ENCODE measurements at regions not wholly inside any gene's neighbourhood (a gene's known extent, or its start where the extent isn't known, plus 50 kb on each side); places are given as distances from the start of the nearest gene placed in this dataset.
"Not testable (repeated sequence)": the region's sequence is repeated elsewhere in the genome, so short reads cannot be mapped to it uniquely, and the experiment has no call there.

DNA sequence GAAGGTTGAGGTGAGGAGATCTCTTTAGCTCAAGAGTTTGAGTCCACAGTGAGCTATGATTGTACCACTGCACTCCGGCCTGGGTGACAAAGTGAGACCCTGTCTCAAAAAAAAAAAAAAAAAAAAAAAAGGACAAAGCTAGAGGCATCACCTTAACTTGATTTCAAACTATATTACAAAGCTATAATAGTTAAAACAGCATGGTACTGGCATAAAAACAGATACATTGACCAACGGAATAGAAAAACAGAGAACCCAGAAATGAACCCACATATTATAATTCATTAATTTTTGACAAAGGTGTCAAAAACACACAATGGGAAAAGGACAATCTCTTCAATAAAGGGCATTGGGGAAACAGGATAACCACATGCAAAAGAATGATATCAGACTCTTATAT, 50.8 kb upstream of the MBOAT1 start:
- DNase-seq (ENCODE audit: low read depth) = no peak

DNA sequence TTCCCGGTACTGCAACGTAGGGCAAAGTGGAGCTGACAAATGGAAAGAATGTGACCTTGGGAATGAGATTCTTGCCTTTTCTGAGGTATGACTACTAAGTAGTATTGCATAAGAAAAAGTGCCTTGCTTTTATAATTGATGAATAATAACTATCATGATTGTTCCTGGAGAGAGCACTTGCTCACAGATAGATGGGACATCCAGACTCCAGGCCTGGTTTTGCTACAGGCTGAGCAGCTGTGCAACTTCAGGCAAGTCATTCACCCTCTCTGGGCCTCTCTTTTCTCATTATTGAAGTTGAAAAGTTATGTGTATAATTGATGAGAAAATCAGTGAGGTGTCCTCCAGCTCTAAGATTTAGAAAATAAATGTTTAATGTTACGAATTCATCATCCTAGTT, 53.6 kb upstream of the MBOAT1 start:
- DNase-seq (ENCODE audit: low read depth) = no peak

DNA sequence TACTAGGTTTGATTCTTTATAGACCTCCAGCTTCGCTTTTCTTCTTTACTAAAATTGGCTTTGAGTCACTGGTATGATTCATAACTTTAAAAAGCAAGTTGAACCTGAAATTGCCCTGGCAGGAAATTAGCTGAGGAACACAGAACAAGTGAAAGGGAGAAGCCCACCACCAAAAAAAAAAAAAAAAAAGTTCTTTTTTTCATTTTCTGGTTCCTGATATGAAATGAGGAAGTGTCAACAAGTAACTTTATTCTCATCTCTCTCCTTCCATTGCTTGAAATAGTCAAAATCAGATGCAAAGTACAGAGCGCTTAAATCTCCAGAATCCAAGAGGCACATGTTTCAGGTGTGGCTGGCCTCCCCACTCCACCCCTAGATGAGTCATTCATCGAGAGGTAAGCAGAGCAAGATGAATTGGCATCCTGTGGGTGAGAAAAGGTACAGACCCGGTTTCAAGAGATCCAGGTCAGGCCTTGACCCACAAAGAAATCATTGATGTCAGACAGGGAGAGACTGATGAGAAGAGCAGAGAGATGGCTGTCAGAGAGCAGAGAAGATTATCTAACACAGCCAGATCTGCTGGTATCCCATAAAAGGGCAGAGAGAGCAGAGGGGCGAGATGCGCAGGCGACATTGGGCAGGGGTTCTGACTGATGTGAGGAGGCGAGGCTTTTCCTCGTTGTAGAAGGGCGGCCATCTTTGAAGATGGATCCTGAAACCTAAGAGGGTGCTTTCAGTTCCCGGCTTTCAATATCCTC, 54.8 kb upstream of the MBOAT1 start:
- DNase-seq (ENCODE audit: low read depth) = no peak

DNA sequence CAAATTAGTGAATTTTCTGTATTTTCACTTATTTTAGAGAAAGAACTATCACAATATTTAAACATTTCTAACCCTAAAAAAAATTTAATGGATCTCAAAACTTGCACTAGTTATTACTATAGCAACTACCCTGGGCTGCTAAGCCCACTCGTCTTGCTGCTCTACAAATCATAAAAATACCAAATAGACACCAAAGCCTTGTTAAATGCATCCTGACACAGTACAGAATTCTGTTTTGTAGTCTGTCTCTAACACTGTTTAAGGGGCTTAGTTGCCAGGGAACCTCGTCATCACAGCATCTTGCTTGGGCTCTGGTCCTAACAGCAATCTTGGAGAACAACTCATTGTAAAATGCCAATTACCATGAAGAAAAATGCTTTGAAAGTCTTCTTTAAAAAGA, 56.9 kb upstream of the MBOAT1 start:
- no peak for DNase-seq (ENCODE audit: low read depth)

DNA sequence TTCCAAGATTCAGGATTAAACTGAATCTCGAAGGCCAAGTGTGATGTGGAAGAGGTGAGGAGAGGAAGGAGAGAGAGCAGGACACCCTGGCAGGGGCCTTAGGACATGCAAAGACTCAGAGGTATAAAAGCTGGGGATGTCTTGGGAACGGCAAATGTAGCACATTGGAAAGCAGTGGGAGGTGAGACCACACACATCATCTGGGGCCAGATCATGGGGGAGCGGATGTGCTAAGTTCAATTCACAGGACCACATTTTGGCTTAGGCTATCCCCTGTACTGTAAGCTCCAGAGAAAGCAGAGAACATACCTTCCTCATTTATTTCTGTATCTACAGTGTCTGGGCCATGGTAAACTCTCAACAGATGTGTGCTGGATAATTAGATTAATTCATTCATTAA, 59.5 kb upstream of the MBOAT1 start:
- DNase-seq (ENCODE audit: low read depth) = no peak

DNA sequence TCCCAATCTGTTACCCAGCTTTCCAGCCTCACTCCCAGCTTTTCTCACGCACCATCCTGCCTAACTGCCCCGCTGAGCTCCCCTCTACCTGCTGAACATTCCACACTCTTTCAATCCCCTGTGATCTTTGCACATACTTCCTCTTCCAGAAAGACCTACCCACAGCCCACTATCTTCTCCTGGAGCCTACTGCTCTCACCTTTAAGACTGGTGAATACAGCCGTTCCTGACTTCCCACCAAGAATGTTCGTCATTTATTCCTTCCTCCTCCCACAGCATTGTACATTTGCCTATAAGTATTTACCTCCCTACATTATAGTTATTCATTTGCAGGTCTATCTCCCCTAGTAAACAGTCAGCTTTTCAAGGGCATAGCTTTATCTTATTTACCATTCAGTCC, 61.9 kb upstream of the MBOAT1 start:
- DNase-seq (ENCODE audit: low read depth) = no peak

DNA sequence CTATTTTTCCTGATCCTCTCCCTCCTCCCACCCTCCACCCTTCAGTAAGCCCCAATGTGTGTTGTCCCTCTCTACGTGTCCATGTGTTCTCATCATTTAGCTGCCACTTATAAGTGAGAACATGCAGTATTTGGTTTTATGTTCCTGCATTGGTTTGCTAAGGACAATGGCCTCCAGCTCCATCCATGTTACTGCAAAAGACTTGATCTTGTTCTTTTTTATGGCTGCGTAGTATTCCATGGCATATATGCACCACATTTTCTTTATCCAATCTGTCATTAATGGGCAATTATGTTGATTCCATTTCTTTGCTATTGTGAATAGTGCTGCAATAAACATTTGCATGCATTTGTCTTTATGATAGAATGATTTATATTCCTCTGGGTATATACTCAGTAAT, 63.6 kb upstream of the MBOAT1 start:
- DNase-seq (ENCODE audit: low read depth) = not testable (repeated sequence)

DNA sequence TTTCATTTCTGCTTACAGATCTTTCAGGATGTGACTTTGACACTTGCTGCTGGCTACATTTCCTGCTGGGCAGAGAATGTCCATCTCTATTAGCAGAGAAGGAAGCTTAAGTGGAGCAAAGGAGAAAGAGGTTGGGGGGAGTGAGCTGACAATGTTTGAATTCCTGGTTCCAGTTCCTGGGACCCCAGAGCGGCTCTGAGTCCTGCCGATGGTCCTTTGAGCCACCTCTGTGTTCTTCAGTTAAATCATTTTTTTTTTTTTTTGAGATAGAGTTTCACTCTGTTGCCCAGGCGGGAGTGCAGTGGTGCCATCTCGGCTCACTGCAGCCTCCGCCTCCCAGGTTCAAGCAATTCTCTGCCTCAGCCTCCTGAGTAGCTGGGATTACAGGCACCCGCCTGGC, 65.5 kb upstream of the MBOAT1 start:
- DNase-seq (ENCODE audit: low read depth) = not testable (repeated sequence)

DNA sequence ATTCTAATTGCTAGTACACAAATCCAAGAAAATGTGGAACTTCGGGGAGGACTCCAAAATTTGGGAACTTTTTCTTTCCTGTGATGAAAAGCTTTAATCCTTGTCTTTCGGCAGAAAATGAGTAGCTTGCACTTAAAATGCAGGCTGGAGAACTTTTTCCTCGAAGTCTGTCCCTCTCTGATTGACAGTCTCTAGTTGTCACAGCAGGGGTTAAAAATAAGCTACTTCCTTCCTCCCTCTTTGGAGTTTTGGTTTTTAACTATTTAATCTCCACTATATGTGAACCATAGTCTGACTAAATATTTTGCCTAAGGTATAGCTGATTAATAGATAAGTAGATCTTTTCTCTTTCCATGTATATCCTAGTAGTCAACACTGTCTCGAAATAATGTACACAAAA, 66.8 kb upstream of the MBOAT1 start:
- DNase-seq (ENCODE audit: low read depth) = no peak

DNA sequence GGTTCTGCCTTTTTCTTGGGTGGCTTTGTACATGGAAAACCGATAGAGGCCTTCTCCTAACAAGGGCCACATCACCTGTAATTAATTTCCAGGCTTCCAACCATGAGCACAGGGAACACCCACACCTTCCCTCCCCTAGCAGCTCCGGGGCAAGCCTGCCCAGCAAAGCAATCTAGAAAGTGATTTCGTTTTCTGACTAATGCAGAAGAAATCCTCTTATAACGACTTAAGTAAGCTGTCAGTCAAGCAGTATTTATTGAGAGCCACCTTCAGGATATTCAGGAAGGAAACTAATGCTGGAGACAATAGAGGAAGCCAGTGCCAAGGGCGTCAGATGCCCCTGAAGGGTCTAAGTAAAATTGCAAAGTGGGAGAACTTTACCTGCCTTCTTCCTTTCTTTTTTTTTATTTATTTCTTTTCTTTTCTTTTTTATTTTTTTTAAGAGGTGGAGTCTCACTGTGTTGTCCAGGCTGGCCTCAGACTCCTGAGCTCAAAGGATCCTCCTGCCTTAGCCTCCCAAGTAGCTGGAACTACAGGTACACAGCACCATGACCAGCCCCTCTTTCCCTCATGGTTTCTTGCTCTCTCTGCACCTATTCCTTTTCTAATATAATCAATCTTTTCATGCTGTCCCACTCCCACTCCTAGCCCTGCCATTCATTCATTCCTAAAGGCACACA, 67.5 kb upstream of the MBOAT1 start:
- no peak for DNase-seq (ENCODE audit: low read depth)

DNA sequence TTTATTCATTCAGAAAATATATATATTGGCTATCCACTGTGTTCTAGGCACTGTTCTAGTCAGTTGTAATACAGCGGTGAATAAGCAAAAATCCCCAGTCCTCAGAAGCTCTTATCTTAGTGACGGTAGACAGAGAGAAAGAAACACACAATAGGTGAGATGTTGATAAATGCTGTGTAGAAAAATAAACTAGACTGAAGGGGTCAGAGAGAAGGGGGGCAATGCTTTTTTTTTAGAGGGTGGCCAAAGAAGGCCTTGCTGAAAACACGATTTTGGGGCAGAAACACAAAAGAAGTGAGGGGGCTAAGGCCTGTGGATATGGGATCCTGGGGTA, 68.0 kb upstream of the MBOAT1 start:
- no peak for DNase-seq (ENCODE audit: low read depth)

DNA sequence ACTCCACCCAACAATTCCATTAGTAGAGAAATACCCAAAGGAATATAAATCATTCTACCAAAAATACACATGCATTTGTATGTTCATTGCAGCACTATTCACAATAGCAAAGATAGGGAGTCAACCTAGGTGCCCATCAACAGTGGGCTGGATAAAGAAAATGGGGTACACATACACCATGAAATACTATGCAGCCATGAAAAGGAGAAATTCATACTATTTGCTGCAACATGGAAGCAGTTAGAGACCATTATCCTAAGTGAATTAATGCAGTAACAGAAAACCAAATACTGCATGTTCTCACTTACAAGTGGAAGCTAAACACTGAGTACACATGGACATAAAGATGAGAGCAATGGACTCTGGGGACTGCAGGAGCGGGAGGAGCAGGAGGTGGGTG, 72.4 kb upstream of the MBOAT1 start:
- no peak for DNase-seq (ENCODE audit: low read depth)

DNA sequence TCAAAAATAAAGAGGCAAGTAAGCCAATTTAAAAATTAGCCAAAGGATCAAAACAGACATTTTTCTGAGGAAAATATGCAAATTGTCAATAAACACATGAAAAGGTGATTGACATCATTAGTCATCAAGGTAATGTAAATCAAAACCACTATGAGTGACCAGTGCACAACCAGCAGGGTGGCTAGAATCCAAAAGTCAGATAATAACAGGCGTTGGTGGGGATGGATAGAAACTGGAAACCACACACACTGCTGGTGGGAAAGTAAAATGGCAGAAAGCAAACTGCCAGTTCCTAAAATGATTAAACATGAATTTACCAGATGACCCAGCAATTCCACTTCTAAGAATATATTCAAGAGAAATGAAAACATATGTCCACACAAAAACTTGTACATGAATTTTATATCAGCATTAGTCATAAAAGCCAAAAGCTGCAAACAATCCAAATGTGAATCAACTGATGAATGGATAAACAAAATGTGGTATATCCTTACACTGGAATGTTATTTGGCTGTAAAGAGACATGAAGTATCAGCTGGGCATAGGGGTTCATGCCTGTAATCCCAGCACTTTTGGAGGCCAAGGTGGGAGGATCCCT, 74.8 kb upstream of the MBOAT1 start:
- no peak for DNase-seq (ENCODE audit: low read depth)

DNA sequence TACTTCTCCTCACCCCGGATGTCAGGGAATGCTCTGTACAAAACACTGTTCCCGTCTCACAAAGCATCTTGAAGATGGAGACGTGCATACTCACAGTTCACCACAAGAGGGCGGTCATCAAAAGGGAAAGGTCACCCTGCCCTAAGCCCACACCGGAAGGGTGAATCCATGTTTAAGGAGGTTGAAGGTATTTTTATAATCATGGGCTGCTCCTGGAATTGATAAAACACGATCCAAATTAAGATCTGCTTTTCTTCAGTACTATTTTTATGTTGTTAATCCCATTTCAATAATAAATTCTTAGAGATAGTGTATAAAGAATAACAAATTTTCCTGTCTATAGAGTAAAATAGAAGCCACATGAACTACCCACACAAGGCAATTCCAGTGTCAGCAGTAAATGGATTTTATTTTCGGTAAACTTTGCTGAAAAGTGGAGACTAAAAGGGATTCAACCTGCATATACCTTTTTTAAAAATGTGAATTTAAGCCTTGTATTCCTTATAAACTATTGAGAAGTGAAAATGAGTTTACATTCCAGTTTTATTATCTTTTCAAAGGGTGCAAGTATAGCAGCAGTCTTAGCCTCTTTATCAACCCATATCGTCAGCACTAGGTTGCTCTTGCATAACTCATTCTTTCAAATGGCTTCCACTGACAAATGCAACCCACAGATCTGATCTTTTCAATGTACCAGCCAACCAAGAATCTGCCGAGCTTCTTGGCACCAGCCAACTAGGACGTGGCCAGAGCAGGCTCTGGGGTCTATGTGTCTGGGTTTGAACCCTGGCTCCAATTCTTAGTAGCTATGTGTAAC, 79.7 kb upstream of the MBOAT1 start:
- peak; percentile 43 for DNase-seq (ENCODE audit: low read depth)

DNA sequence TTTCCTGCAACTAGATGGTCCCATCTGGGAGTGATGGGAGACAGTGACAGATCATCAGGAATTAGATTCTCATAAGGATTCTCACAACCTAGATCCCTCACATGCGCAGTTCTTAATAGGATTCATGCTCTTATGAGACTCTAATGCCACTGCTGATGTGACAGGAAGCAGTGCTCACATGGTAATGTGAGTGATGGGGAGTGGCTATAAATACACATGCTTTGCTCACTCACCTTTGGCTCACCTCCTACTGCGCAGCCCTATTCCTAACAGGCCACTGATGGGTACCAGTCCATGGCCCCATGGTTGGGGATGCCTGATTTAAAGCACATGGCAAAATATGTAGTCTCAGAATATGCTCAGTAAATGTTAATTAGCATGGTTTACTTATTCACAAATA, 80.6 kb upstream of the MBOAT1 start:
- DNase-seq (ENCODE audit: low read depth) = no peak

DNA sequence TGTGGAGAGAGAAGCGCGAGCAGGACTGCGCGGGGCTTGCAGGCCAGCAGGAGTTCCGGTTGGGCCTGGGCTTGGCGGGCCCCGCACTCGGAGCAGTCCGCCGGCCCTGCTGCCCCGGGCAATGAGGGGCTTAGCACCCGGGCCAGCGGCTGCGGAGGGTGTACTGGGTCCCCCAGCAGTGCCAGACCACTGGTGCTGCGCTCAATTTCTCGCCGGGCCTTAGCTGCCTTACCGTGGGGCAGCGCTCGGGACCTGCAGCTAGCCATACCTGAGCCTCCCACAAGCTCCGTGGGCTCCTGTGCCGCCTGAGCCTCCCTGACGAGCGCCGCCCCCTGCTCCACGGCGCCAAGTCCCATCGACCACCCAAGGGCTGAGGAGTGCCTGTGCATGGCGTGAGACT, 89.0 kb upstream of the MBOAT1 start:
- DNase-seq (ENCODE audit: low read depth) = no peak

DNA sequence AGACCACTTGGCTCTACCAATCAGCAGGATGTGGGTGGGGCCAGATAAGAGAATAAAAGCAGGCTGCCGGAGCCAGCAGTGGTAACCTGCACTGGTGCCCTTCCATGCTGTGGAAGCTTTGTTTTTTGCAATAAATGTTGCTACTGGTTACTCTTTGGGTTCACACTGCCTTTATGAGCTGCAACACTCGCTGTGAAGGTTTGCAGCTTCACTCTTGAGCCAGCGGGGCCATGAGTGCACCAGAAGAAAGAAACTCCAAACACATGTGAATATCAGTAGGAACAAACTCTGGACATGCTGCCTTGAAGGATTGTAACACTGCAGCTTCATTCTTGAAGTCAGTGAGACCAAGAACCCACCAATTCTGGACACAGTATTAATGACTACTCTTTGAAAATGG, 89.9 kb upstream of the MBOAT1 start:
- no peak for DNase-seq (ENCODE audit: low read depth)

DNA sequence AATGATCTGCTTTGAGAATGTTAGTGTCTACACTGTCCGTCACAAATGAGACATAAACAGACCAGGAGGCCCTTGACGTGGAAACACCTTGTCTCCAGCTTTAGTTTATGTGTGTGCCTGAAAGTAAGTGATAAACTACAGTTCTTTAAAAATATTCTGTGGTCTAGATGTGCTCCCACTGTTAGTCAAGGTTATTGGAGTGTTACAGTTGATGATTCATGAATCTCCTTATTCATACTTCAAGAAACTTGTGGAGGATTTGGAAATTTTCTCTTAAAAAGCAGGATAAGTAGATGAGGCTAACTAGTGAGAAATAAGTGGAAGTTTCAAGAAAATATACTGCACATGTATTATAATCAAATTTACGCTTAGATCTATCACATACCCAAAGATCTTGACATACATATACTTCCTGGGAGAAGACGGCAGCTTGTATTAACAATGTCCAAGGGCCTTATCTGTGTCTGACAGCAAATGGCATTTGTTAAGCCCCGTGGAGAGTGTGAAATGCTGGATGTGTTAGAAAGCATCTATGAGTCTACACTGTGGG, 90.5 kb upstream of the MBOAT1 start:
- DNase-seq (ENCODE audit: low read depth) = no peak

DNA sequence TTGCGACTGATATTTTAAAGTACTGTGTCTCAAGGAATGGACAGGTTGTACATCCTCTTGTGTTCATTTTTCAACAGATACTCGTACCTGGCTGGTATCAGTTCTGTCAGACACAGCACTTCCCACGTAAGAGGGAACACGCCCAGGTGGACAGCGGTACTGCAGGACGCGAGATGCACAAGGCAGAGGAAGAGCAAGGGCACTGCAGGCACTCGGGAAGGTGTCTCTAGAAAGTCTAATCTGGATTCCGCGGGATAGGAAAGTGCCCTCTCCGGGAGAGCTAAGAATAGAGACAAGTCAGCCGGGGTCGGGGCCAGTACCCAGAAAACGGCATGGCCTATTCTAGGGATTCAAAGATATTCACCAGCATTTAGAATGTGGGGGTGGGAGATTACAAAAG, 94.2 kb upstream of the MBOAT1 start:
- DNase-seq (ENCODE audit: low read depth) = no peak

DNA sequence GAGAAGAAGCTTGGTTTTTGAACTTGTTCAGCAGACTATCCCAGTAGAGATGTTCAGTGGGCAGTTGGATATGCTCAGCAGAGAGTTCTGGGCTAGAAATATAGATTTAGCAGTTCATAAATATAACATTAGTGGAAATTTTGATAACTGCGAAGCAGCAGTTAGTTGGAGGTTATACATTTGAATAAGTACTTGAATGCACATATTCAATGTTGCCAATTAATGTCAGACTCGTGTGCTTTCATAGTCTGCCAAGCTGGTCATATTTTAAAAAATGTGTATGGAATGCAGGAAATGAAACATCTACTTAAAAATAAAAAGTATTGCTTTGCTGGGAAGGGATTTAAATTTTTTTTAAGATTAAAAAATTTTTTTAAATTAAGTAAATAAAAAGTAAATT, 92.5 kb upstream of the E2F3 start:
- no peak for DNase-seq (ENCODE audit: low read depth)

DNA sequence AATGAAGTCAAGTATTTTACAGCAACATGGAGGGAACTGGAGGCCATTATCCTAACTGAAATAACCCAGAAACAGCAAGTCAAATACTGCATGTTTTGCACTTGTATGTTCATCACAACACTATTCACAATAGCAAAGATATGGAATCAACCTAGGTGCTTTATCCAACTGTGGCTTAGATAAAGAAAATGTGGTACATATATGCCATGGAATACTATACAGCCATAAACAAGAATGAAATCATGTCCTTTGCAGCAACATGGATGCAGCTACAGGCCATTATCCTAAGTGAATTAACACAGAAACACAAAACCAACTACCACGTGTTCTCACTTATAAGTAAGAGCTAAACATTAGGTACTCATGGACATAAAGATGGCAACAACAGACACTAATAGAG, 91.5 kb upstream of the E2F3 start:
- DNase-seq (ENCODE audit: low read depth) = no peak

DNA sequence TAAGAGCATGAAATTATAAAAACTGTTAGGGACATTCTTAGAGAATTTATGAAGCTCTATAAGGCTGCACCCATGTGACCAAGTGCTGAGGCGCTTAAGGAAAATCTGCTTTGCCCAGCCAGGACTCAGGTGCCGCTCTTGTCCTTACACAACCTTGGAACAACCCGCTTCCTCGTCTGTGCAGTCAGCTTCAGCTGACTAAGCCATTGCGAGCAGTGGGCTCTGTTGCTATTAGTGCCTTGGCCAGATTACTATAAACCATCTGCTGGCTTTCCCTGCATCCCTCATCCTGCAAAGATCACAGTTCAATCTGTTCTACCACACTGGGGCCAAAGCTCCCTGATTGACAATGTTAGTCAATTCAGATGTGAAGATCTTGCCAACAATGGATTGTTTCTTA, 89.1 kb upstream of the E2F3 start:
- no peak for DNase-seq (ENCODE audit: low read depth)

DNA sequence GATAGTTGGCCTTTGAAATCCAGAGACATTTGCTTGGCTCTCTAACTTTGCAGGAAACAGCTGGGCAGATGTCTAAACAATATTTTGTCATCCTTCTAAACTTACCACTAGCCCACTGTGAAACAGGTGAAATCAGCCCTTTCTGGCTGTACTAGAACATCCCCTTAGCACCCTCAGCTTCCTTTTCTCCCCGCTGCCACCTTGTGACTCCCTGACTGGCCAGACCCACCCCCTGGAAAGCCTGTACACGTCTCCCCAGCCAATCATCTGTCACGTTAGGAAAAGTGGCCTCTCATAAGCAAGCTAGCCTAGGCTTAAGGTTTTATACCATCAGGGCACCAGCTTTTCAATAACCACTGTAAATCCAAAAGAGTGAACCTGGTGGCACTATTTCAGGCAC, 88.6 kb upstream of the E2F3 start:
- no peak for DNase-seq (ENCODE audit: low read depth)
